GM19467 (cell line): ENCODE measurements at regions not wholly inside any gene's neighbourhood (a gene's known extent, or its start where the extent isn't known, plus 50 kb on each side); places are given as distances from the start of the nearest gene placed in this dataset.

ENCODE experiments used
- ATAC-seq: cut with Tn5 transposase; IDR thresholded peaks from one replicate; pipeline ENCODE4 v1.9.1; 2021; ENCODE audit warnings: mild to moderate bottlenecking, moderate library complexity; ENCODE audit not compliant: unreplicated experiment

- ATAC-seq = no peak
These were observed 80.0 kb downstream of the CLDN34 start for GRCh38 chrX:10047133-10047532.

GRCh38 chrX:10047631-10048030, 80.5 kb downstream of the CLDN34 start:
- no peak for ATAC-seq

- ATAC-seq = no peak
These were observed 80.9 kb downstream of the CLDN34 start for GRCh38 chrX:10048076-10048475.

- no peak for ATAC-seq
These were observed 81.5 kb downstream of the CLDN34 start for GRCh38 chrX:10048707-10049106.

- ATAC-seq = no peak
These were observed 82.1 kb downstream of the CLDN34 start for GRCh38 chrX:10049236-10049635.

- ATAC-seq = no peak
These were observed 83.3 kb downstream of the CLDN34 start for GRCh38 chrX:10050481-10050880.

GRCh38 chrX:10051866-10052480, 84.8 kb downstream of the CLDN34 start:
- no peak for ATAC-seq

- ATAC-seq = no peak
These were observed 85.9 kb downstream of the CLDN34 start for GRCh38 chrX:10052906-10053625.

GRCh38 chrX:10054396-10054795, 87.2 kb downstream of the CLDN34 start:
- no peak for ATAC-seq

- no peak for ATAC-seq
These were observed 88.3 kb downstream of the CLDN34 start for GRCh38 chrX:10055430-10055829.

- no peak for ATAC-seq
These were observed 94.4 kb upstream of the CLCN4 start for GRCh38 chrX:10062352-10062751.

- no peak for ATAC-seq
These were observed 93.8 kb upstream of the CLCN4 start for GRCh38 chrX:10062980-10063379.

- no peak for ATAC-seq
These were observed 92.0 kb upstream of the CLCN4 start for GRCh38 chrX:10064736-10065135.

GRCh38 chrX:10070714-10071436, 85.9 kb upstream of the CLCN4 start:
- ATAC-seq = no peak

GRCh38 chrX:10071451-10072144, 85.2 kb upstream of the CLCN4 start:
- ATAC-seq = no peak

GRCh38 chrX:10072786-10073568, 83.8 kb upstream of the CLCN4 start:
- ATAC-seq = no peak

GRCh38 chrX:10073671-10074070, 83.1 kb upstream of the CLCN4 start:
- no peak for ATAC-seq

GRCh38 chrX:10074241-10074941, 82.4 kb upstream of the CLCN4 start:
- ATAC-seq = no peak

- ATAC-seq = no peak
These were observed 80.0 kb upstream of the CLCN4 start for GRCh38 chrX:10076765-10077164.
